ENCODE measurements at regions not wholly inside any gene's neighbourhood (a gene's known extent, or its start where the extent isn't known, plus 50 kb on each side); places are given as distances from the start of the nearest gene placed in this dataset.

GRCh38 chr5:164748861-164749260 lies 1243.4 kb downstream of the MAT2B start:
- TF ChIP-seq POLR2A (IDR thresholded peaks at IDR 0.05) = no peak
- TF ChIP-seq CTCF (IDR thresholded peaks at IDR 0.05 in 4 of 5, conservative IDR thresholded peaks at IDR 0.05 in 1 of 5) = no peak
- Histone ChIP-seq H3K27ac (no peak overlapping the region), H3K27me3 (no peaks in the 10 kb centered on the region), H3K4me1 (no peaks in the 10 kb centered on the region), H3K9me3 (no peaks in the 10 kb centered on the region), H3K36me3 (no peaks in the 10 kb centered on the region), H3K4me3 (no peak overlapping the region)
- no peak for ATAC-seq
- DNase-seq = no peak
- intact Hi-C loops (cut with DNase I; ENCODE audit: low total_unique reads) (no loop called here), in situ Hi-C loops (cut with MboI; ENCODE audit: low sequenced_read_pairs in 4 of 4) (no loop called here)

DNA sequence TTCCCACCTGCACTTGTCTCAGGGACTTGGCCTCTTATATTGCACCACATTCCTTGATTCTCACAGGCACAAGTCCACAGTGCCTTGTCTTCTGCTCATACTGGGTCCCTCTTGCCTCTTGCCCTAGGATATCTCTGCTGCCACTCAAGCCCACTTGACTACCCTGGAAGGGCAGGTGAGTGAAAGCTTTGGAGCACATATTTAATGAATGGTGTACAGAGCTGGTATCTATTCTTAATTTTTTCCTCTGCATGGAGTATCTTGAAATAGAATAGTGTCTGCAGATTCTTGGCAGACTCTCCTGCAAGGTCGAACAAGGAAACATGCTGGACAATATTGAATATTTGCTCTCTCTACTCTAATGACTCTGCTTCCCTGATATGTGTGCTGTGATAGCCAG lies 1248.0 kb downstream of the MAT2B start:
- H3K27me3 ChIP-seq = no peaks in the 10 kb centered on the region
- H3K36me3 ChIP-seq = no peaks in the 10 kb centered on the region
- H3K4me3 ChIP-seq = no peak overlapping the region
- DNase-seq = no peak
- H3K9me3 ChIP-seq = no peaks in the 10 kb centered on the region
- no peaks in the 10 kb centered on the region for H3K4me1 ChIP-seq
- TF ChIP-seq CTCF (IDR thresholded peaks at IDR 0.05 in 4 of 5, conservative IDR thresholded peaks at IDR 0.05 in 1 of 5) = no peak
- no peak for TF ChIP-seq POLR2A (IDR thresholded peaks at IDR 0.05)
- no peak overlapping the region for H3K27ac ChIP-seq
- no peak for ATAC-seq
- intact Hi-C loops (cut with DNase I; ENCODE audit: low total_unique reads) = no loop called here
- in situ Hi-C loops (cut with MboI; ENCODE audit: low sequenced_read_pairs in 4 of 4) = no loop called here

GRCh38 chr5:164763206-164763605 lies 1257.8 kb downstream of the MAT2B start:
- no peaks in the 10 kb centered on the region for H3K36me3 ChIP-seq
- intact Hi-C loops (cut with DNase I; ENCODE audit: low total_unique reads) (no loop called here), in situ Hi-C loops (cut with MboI; ENCODE audit: low sequenced_read_pairs in 4 of 4) (no loop called here)
- H3K27me3 ChIP-seq = no peaks in the 10 kb centered on the region
- ATAC-seq (no peak), DNase-seq (no peak)
- H3K27ac ChIP-seq = no peak overlapping the region
- H3K4me3 ChIP-seq = no peak overlapping the region
- no peak for TF ChIP-seq POLR2A (IDR thresholded peaks at IDR 0.05)
- no peak for TF ChIP-seq CTCF (IDR thresholded peaks at IDR 0.05 in 4 of 5, conservative IDR thresholded peaks at IDR 0.05 in 1 of 5)
- H3K4me1 ChIP-seq = no peaks in the 10 kb centered on the region
- H3K9me3 ChIP-seq = no peaks in the 10 kb centered on the region

DNA sequence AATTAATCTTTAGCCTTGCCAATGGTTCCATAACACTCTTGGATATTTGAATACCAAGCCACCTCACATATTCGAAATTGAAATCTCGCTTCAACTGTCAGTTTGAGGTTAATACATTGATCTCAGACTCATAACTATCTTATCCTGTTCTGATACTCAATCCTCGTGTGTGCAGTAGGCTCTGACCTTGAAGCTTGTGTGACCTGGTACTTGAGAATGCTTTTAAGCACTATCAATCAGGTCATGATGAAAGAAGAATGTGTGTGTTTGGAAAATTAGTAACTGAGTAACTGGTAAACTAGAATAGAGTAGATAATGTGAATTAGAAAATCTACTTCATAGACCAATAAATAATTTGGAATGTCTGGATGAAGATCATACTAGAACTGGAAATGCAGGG lies 1266.7 kb downstream of the MAT2B start:
- intact Hi-C loops (cut with DNase I; ENCODE audit: low total_unique reads) = no loop called here
- Histone ChIP-seq H3K27ac (no peak overlapping the region), H3K9me3 (no peaks in the 10 kb centered on the region), H3K4me1 (no peaks in the 10 kb centered on the region), H3K27me3 (no peaks in the 10 kb centered on the region), H3K4me3 (no peak overlapping the region), H3K36me3 (no peaks in the 10 kb centered on the region)
- in situ Hi-C loops (cut with MboI; ENCODE audit: low sequenced_read_pairs in 4 of 4) = no loop called here
- DNase-seq = no peak
- TF ChIP-seq CTCF (IDR thresholded peaks at IDR 0.05 in 4 of 5, conservative IDR thresholded peaks at IDR 0.05 in 1 of 5) (no peak), POLR2A (IDR thresholded peaks at IDR 0.05) (no peak)
- no peak for ATAC-seq

GRCh38 chr5:164784230-164784629 lies 1278.8 kb downstream of the MAT2B start:
- H3K36me3 ChIP-seq = no peaks in the 10 kb centered on the region
- intact Hi-C loops (cut with DNase I; ENCODE audit: low total_unique reads) (no loop called here), in situ Hi-C loops (cut with MboI; ENCODE audit: low sequenced_read_pairs in 4 of 4) (no loop called here)
- H3K4me3 ChIP-seq = no peak overlapping the region
- ATAC-seq (no peak), DNase-seq (no peak)
- no peak for TF ChIP-seq CTCF (IDR thresholded peaks at IDR 0.05 in 4 of 5, conservative IDR thresholded peaks at IDR 0.05 in 1 of 5)
- TF ChIP-seq POLR2A (IDR thresholded peaks at IDR 0.05) = no peak
- no peaks in the 10 kb centered on the region for H3K4me1 ChIP-seq
- H3K27me3 ChIP-seq = no peaks in the 10 kb centered on the region
- H3K27ac ChIP-seq = no peak overlapping the region
- H3K9me3 ChIP-seq = no peaks in the 10 kb centered on the region

Measured in gastrocnemius medialis (tissue), 4 donors.